ENCODE measurements at regions not wholly inside any gene's neighbourhood (a gene's known extent, or its start where the extent isn't known, plus 50 kb on each side); places are given as distances from the start of the nearest gene placed in this dataset.

DNA sequence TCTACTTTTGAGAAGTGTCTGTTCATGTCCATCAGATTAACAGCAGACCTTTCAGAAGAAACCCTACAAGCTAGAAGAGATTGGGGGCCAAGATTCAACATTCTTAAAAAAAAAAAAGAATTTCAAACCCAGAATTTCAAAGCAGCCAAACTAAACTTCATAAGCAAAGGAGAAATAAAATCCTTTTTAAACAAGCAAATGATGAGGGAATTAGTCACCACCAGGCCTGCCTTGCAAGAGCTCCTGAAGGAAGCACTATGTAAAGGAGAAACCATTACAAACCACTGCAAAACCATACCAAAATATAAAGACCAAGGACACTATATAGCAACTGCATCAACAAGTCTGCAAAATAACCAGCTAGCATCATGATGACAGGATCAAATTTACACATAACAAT lies 124.6 kb upstream of the PDE4D start:
- Histone ChIP-seq H4K20me1 (ENCODE audit: control insufficient read depth, insufficient read depth, low read length, poor library complexity, severe bottlenecking) (no peaks in the 10 kb centered on the region), H3K4me1 (ENCODE audit: control insufficient read depth in 2 of 2, insufficient read depth in 2 of 2, low read length in 2 of 2) (no peaks in the 10 kb centered on the region), H3K9me3 (ENCODE audit: control extremely low read depth in 1 of 3, control insufficient read depth in 2 of 3, insufficient read depth in 1 of 3, low read length in 2 of 3) (no peaks in the 10 kb centered on the region), H3K36me3 (replicated peaks in 1 of 2; ENCODE audit: control extremely low read depth in 1 of 2, control insufficient read depth in 1 of 2, extremely low read depth in 1 of 2, insufficient read depth in 2 of 2, low read length in 1 of 2) (no peaks in the 10 kb centered on the region), H3K27ac (ENCODE audit: low read length in 2 of 2) (no peak overlapping the region), H3K9ac (ENCODE audit: low read length) (no peak overlapping the region), H2AFZ (ENCODE audit: insufficient read depth, low read depth, low read length, poor library complexity, severe bottlenecking) (no peak overlapping the region), H3K79me2 (ENCODE audit: control insufficient read depth, insufficient read depth, low read length) (no peaks in the 10 kb centered on the region), H3K4me3 (ENCODE audit: control extremely low read depth in 1 of 5, extremely low read depth in 1 of 5, insufficient read depth in 1 of 5, low read depth in 2 of 5, low read length in 4 of 5) (no peak overlapping the region), H3K27me3 (replicated peaks in 1 of 4; ENCODE audit: control extremely low read depth in 1 of 4, control insufficient read depth in 3 of 4, insufficient read depth in 4 of 4, low read length in 3 of 4) (no peaks in the 10 kb centered on the region), H3K4me2 (replicated peaks; ENCODE audit: low read depth, low read length, poor library complexity, severe bottlenecking) (no peak overlapping the region)
- Mint-ChIP-seq H3K27ac (no peak overlapping the region), H3K9me3 (ENCODE audit: insufficient read depth) (peaks cover 3% of the 10 kb centered on the region), H3K27me3 (no peaks in the 10 kb centered on the region), H3K4me1 (no peaks in the 10 kb centered on the region), H3K4me3 (no peak overlapping the region)
- no peak for TF ChIP-seq CTCF (IDR thresholded peaks at IDR 0.05)
- no peak for TF ChIP-seq EZH2 (IDR thresholded peaks at IDR 0.05; ENCODE audit: borderline replicate concordance, insufficient read depth, low read depth, low read length, poor library complexity, severe bottlenecking)
- no peak for ATAC-seq (ENCODE audit: low read depth)
- DNase-seq = no peak
- ChIA-PET CTCF (interaction anchor here (0.7 kb wide), 1 partner anchor 1704 kb away, joined by 3 read pairs; no protein-coding TSS in a partner anchor), POLR2A (no interaction called here)
- intact Hi-C loops (cut with micrococcal nuclease) = no loop called here

GRCh38 chr5:60014331-60014730 lies 120.8 kb upstream of the PDE4D start:
- intact Hi-C loops (cut with micrococcal nuclease) = no loop called here

More at GRCh38 chr5:60014331-60014730, 120.8 kb upstream of the PDE4D start:
- WGBS (ENCODE audit: insufficient coverage) = no CpG with 5 or more reads among the region's 2 CpGs
- no peaks in the 10 kb centered on the region for H4K20me1 ChIP-seq (ENCODE audit: control insufficient read depth, insufficient read depth, low read length, poor library complexity, severe bottlenecking)
- H3K4me3 ChIP-seq (ENCODE audit: control extremely low read depth in 1 of 5, extremely low read depth in 1 of 5, insufficient read depth in 1 of 5, low read depth in 2 of 5, low read length in 4 of 5) = no peak overlapping the region
- no peaks in the 10 kb centered on the region for H3K27me3 Mint-ChIP-seq
- no peak for TF ChIP-seq CTCF (IDR thresholded peaks at IDR 0.05)
- no peak for TF ChIP-seq EZH2 (IDR thresholded peaks at IDR 0.05; ENCODE audit: borderline replicate concordance, insufficient read depth, low read depth, low read length, poor library complexity, severe bottlenecking)
- ATAC-seq (ENCODE audit: low read depth) (no peak), DNase-seq (no peak)
- no peak overlapping the region for H3K27ac Mint-ChIP-seq
- H3K27me3 ChIP-seq (replicated peaks in 1 of 4; ENCODE audit: control extremely low read depth in 1 of 4, control insufficient read depth in 3 of 4, insufficient read depth in 4 of 4, low read length in 3 of 4) = no peaks in the 10 kb centered on the region
- no peak overlapping the region for H3K4me3 Mint-ChIP-seq
- H2AFZ ChIP-seq (ENCODE audit: insufficient read depth, low read depth, low read length, poor library complexity, severe bottlenecking) = no peak overlapping the region
- no peaks in the 10 kb centered on the region for H3K4me1 ChIP-seq (ENCODE audit: control insufficient read depth in 2 of 2, insufficient read depth in 2 of 2, low read length in 2 of 2)
- H3K4me2 ChIP-seq (replicated peaks; ENCODE audit: low read depth, low read length, poor library complexity, severe bottlenecking) = no peak overlapping the region
- ChIA-PET CTCF (no interaction called here), POLR2A (no interaction called here)
- H3K9me3 Mint-ChIP-seq (ENCODE audit: insufficient read depth) = peaks cover 3% of the 10 kb centered on the region
- no peak overlapping the region for H3K9ac ChIP-seq (ENCODE audit: low read length)
- H3K9me3 ChIP-seq (ENCODE audit: control extremely low read depth in 1 of 3, control insufficient read depth in 2 of 3, insufficient read depth in 1 of 3, low read length in 2 of 3) = no peaks in the 10 kb centered on the region
- H3K79me2 ChIP-seq (ENCODE audit: control insufficient read depth, insufficient read depth, low read length) = no peaks in the 10 kb centered on the region
- no peaks in the 10 kb centered on the region for H3K36me3 ChIP-seq (replicated peaks in 1 of 2; ENCODE audit: control extremely low read depth in 1 of 2, control insufficient read depth in 1 of 2, extremely low read depth in 1 of 2, insufficient read depth in 2 of 2, low read length in 1 of 2)
- no peak overlapping the region for H3K27ac ChIP-seq (ENCODE audit: low read length in 2 of 2)
- H3K4me1 Mint-ChIP-seq = no peaks in the 10 kb centered on the region
